ENCODE measurements at regions not wholly inside any gene's neighbourhood (a gene's known extent, or its start where the extent isn't known, plus 50 kb on each side); places are given as distances from the start of the nearest gene placed in this dataset.
"Not testable (repeated sequence)": the region's sequence is repeated elsewhere in the genome, so short reads cannot be mapped to it uniquely, and the experiment has no call there.

GRCh38 chr5:21615195-21615765 is 1237.9 kb downstream of the CDH12 start:
- DNase-seq (ENCODE audit: extremely low spot score, insufficient read length, low read depth) (no peak), FAIRE-seq (no peak)

DNA sequence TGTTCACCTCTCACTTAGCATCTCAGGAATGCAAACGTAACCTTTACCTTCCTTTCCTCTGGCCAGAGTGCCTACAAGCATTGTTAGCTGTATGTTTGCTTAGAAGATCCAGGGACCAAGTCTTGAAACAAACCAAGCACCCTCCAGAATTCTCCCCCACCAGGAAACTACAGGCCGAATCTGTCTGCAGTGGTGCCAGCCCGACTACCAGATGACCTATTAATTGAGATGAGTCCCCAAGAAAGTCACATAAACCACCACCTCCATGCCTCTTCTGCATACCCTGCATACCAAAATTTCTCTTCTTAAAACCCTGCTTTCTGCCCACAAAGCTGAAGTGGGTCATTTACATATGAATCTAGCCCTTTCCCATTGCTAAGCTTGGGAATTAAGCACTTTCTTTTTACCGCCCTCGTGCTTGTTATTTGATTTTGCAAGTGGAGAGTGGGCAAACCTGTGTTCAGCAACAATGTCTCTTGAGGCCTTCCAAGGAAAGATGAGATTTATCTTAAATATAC is 1239.1 kb downstream of the CDH12 start:
- DNase-seq (ENCODE audit: extremely low spot score, insufficient read length, low read depth) (no peak), FAIRE-seq (no peak)

DNA sequence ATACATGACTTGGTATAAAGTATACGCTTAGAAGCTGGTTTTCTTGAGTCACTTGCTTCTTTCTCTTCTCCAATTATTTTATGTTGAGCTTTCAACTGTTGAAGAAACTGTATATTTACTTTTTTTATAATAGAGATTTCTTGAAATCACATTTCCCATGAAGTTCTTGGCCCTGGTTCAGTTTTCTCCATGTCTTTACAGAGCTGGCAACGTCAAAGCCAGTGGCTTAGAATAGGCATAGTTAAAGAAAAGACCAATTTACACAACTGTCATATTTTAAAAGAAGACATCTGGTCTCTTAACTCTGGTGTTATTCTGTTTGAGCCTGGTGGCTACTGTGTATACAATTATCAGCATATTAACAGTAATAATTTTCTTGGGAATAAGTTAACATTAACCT is 1249.3 kb downstream of the CDH12 start:
- DNase-seq (ENCODE audit: extremely low spot score, insufficient read length, low read depth) (no peak), FAIRE-seq (no peak)

GRCh38 chr5:21594566-21594965 is 1258.6 kb downstream of the CDH12 start:
- FAIRE-seq (no peak), DNase-seq (ENCODE audit: extremely low spot score, insufficient read length, low read depth) (no peak)

DNA sequence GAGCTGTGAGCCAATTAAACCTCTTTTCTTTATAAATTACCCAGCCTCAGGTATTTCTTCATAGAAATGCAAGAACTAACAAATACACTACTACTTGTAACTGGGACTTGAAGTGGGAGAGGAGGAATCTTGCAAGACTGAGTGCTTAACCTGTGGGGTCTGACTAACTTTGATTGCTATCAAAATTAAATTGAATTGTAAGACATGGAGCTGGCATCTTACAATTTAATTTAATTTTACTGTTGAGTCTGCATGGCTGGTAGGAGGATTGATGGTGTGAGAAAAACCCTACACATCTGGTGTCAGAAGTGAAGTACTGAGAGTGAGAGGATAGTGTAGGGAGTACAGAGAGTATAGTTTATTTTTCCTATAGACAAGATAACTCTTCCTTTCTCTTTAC is 1259.9 kb downstream of the CDH12 start:
- DNase-seq (ENCODE audit: extremely low spot score, insufficient read length, low read depth): no peak
- no peak for FAIRE-seq

- FAIRE-seq: no peak
- DNase-seq (ENCODE audit: extremely low spot score, insufficient read length, low read depth): no peak
These were observed 1271.6 kb downstream of the CDH12 start for GRCh38 chr5:21581508-21581907.

DNA sequence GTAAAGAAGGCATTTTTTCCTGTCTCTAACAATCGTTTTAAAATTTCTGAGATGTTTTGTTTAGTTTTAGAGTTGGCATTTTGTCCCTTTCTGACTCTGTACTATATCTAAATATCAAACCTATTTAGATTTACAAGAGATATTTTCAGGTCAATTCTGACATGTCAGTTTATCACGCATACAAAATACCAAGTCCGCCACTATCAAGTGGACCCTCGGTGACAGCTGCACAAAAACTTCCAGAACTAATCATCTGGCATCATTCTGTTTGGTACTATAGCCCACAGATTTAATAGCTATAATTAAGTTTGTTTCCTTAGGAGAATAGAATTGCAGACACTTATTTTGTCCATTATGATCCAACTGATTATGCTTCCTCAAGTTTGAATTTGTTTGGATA is 1278.2 kb downstream of the CDH12 start:
- FAIRE-seq: no peak
- no peak for DNase-seq (ENCODE audit: extremely low spot score, insufficient read length, low read depth)

DNA sequence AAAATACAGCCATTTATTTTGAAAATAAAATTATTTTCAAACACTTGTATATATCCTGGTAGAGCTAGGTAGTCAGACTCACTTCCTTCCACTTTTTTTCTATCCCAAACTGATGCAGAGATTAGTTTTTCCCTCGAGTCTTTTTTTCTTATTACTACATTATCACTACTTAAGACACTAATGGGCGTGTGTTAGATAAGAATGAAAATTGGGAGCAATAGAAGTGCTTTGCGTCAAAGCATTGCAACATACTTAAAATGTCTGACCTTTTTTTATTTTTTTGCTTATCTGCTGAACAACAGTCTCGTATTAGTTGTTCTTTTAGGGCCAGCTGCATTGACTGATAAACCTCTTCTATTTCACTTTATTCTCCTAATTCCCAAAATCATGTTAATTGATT is 1278.7 kb downstream of the CDH12 start:
- FAIRE-seq (no peak), DNase-seq (ENCODE audit: extremely low spot score, insufficient read length, low read depth) (no peak)

DNA sequence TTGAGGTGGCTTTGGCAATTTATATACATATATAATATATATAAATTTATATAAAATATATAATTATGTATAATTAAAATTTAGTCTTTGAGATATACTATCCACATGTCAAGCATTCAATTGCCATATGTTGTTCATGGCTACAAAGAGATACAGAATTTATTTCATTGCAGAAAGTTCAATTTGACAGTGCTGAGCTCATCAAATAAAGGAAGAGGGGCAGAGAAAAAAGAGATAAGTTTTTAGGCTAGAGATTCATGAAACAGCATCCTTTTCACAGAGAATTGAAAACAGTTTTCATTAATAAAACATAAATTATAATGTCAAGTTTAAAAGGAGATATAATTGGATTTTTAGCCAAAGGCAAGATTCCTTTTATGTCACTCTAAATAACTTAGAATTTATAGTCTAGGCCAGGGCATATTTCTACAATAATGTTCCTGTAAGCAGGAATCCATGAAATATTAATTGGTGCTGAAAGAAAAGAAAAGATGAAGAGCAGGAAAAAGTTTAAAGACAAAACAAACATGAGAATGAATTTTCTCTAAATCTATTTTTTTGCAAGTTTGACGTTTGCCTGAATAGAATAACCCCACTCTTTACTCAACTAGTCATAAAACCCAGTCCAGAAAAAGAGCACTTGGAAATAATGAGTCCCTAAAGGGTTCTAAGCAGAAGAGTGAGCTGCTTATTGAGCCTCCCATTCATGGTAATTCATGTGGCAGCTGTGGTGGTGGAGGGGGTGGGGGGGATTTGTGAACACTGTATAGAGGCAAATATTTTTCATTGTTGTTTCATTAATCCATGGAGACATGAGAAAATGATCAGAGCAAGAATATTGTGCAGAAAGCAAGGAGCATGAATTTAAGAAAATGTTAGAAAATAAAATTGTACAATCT is 1279.5 kb downstream of the CDH12 start:
- no peak for FAIRE-seq

DNA sequence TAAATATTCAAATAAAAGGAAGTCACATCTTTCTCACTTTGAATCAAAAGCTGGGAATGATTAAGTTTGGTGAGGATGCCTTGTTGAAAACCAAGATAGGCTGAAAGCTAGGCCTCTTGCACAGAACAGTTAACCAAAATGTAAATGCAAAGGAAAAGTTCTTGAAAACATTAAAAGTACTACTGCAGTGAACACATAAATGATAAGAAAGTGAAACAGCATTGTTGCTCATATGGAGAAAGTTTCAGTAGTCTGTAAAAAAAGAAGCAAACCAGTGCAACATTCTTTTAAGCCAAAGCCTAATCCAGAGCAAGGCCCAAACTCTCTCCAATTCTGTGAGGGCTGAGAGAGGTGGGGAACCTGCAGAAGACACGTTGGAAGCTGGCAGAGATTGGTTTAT is 1281.9 kb downstream of the CDH12 start:
- FAIRE-seq: peak; percentile 21
- DNase-seq (ENCODE audit: extremely low spot score, insufficient read length, low read depth): not testable (repeated sequence)

More for the DNA sequence above, 1279.5 kb downstream of the CDH12 start:
- DNase-seq (ENCODE audit: extremely low spot score, insufficient read length, low read depth): no peak

DNA sequence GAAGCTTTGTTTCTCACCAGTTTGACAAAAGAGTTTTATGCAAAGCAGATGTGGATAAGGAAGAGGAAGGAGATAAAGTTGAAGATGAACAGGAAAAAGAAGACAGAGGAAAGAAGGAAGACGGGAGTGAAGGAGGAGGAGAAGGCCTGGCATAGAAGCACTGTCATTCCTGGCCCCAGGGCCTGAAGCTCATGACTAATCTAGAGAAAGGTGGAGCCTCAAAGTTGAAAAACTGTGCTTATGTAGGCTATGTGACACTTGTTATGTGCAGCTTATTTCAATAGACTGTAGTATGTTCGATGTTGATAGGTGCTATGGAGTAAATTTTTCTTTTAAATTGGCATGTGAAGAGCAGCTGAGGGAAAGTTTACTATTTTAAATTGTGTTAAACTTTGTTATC is 1294.0 kb downstream of the CDH12 start:
- not testable (repeated sequence) for DNase-seq (ENCODE audit: extremely low spot score, insufficient read length, low read depth); FAIRE-seq

DNA sequence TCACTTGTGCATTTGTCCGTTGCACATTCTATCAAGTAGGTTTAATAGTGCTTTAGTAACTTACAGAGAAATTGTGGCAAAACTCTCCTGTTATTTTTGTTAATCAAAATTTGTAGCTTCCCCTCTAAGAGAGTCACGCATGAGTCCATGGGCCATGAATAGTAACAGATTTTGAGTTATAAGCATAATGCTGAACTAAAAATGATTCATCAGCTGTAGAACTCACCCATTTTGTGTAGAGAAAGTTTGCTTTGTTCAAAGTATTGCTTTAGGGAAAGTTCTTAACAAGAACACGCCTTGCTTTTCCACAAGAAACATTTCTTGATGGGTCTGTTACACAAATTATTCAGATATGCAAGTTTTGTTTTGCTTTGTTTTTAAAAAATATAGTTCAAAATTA is 1300.9 kb downstream of the CDH12 start:
- DNase-seq (ENCODE audit: extremely low spot score, insufficient read length, low read depth); FAIRE-seq: not testable (repeated sequence)

- not testable (repeated sequence) for DNase-seq (ENCODE audit: extremely low spot score, insufficient read length, low read depth); FAIRE-seq
These were observed 1302.2 kb downstream of the CDH12 start for GRCh38 chr5:21550916-21551315.

GRCh38 chr5:21547656-21548055 is 1305.5 kb downstream of the CDH12 start:
- FAIRE-seq; DNase-seq (ENCODE audit: extremely low spot score, insufficient read length, low read depth): not testable (repeated sequence)

DNA sequence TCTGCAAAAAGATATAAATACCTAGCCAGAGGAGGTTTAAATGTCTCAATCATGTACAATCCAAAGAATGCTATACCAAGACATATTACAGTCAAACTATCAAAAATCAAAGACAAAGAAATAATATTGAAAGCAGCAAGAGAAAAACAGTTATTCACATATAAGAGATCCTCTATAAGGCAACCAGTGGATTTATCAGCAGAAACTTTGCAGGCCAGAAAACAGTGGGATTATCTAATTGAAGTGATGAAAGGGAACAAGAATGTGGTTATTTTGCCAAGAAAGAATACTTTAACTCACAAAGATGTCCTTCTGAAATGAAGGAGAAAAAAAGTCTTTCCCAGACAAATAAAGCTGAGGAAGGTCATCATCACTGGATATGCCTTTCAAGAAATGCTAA is 1318.0 kb downstream of the CDH12 start:
- FAIRE-seq; DNase-seq (ENCODE audit: extremely low spot score, insufficient read length, low read depth): not testable (repeated sequence)

DNA sequence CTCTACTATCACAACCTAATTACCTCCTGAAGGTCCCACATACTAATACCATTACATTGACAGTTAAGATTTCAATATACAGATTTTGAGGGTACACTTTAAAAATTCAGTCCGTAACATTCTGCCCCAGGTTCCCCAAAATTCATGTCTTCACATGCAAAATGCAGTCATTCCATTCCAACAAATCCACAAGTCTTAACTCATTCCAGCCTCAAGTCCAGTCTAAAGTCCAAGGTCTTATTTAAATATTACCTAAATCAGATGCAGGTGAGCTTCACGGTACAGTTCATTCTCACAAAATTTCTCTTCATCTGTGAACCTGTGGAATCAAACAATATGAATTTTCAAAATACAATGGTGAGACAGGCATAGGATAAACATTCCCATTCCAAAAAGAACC is 1332.0 kb downstream of the CDH12 start:
- not testable (repeated sequence) for DNase-seq (ENCODE audit: extremely low spot score, insufficient read length, low read depth); FAIRE-seq

DNA sequence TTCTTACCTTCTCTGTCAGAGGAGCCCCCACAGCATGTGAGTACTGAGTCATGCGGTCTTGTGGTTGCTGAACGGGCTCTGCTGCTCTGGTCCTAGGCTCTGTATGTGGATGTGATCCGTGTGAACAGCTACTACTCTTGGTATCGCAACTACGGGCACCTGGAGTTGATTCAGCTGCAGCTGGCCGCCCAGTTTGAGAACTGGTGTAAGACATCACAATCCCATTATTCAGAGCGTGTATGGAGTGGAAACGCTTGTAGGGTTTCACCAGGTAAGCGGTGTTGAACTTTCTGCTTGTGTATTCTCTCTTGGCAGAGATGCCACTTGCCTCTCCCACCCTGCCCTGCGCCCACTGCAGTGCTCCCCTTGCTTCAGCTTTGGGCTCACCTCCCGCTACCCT is 1356.2 kb downstream of the CDH12 start:
- not testable (repeated sequence) for FAIRE-seq; DNase-seq (ENCODE audit: extremely low spot score, insufficient read length, low read depth)

DNA sequence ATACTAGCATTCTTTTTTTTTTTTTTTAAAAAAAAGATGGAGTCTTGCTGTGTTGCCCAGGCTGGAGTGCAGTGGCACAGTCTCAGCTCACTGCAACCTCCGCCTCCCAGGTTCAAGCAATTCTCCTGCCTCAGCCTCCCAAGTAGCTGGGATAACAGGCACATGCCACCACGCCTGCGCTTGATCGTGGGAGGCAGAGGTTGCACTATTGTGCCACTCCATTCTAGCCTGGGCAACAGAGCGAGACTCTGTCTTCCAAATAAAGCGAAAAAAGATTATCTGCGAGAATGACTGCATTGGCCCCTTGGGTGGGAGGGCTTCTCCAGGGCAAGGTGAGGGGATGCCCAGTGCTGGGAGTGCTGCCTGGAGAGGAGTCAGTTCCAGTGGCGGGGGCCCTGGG is 1357.1 kb downstream of the CDH12 start:
- DNase-seq (ENCODE audit: extremely low spot score, insufficient read length, low read depth); FAIRE-seq: not testable (repeated sequence)

DNA sequence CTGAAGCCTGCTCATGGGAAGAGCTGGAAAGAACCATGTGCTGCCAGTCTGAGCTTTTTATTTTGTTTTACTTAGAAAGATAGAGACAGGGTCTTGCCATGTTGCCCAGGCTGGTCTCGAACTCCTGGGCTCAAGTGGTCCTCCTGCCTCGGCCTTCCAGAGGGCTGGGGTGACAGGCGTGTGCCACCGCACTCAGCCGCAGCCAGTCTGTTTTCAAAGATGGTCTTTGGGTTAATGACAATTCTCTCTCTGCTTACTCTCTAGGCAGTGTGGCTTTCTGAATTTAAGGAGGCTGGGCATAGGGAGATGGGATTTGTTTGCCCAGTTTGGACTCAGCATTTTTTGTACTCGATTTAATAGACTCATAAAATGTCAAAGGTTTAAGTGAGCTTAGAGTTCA is 1357.9 kb downstream of the CDH12 start:
- not testable (repeated sequence) for FAIRE-seq; DNase-seq (ENCODE audit: extremely low spot score, insufficient read length, low read depth)

GRCh38 chr5:21494033-21494432 is 1359.1 kb downstream of the CDH12 start:
- not testable (repeated sequence) for FAIRE-seq; DNase-seq (ENCODE audit: extremely low spot score, insufficient read length, low read depth)

DNA sequence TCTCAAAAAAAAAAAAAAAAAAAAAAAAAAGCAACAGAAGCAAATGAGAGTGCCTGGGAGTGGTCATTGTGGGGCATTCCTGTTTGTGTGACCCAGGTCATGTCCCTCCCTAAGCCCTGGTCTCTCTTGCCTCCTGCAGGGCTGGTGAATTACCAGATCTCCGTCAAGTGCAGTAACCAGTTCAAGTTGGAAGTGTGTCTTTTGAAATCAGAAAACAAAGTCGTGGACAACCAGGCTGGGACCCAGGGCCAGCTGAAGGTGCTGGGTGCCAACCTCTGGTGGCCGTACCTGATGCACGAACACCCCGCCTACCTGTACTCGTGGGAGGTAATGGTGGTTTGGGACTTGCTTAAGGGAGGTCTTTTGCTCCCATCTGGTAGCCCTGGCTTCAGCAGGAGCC is 1362.0 kb downstream of the CDH12 start:
- not testable (repeated sequence) for DNase-seq (ENCODE audit: extremely low spot score, insufficient read length, low read depth); FAIRE-seq
